Pancreas (tissue), 10 donors: ENCODE measurements at regions not wholly inside any gene's neighbourhood (a gene's known extent, or its start where the extent isn't known, plus 50 kb on each side); places are given as distances from the start of the nearest gene placed in this dataset.

Experiments used
- ATAC-seq, 4 donors: fragments of 200-7000 bp; cut with Tn5 transposase; one replicate each; pipeline versions ENCODE4 v1.8.0 to v1.9.1; 2020; ENCODE audit warnings: mild to moderate bottlenecking in 4 of 4, moderate library complexity in 4 of 4
- DNase-seq, 6 donors: peaks; one replicate each; pipeline ENCODE4 v3.0.0-alpha.2; 2020
- FAIRE-seq: peaks from 2 replicates; lab custom pipeline; 2012; peaks lifted over from hg19 to GRCh38; lab: Jason Lieb, UNC
- H3K27ac ChIP-seq, 4 donors: fragments of 200-600 bp; sonication (generic); 1 replicate in 3 of 4; 2 replicates in 1 of 4; pipeline versions ENCODE4 v1.5.0 to v1.8.0; 2020
- H3K27me3 ChIP-seq, 4 donors: fragments of 200-600 bp; one replicate each; pipeline ENCODE4 v1.8.0; 2021
- H3K36me3 ChIP-seq, 3 donors: fragments of 200-600 bp; sonication (generic) in 1 of 3; one replicate each; pipeline versions ENCODE4 v1.5.0 to v1.8.0; 2020 to 2021
- H3K4me1 ChIP-seq, 3 donors: fragments of 200-600 bp; one replicate each; pipeline ENCODE4 v1.8.0; 2021
- H3K4me3 ChIP-seq, 4 donors: fragments of 200-600 bp; sonication (generic) in 2 of 4; one replicate each; pipeline versions ENCODE4 v1.5.0 to v1.8.0; 2020 to 2021
- H3K9me3 ChIP-seq, 4 donors: fragments of 200-600 bp; one replicate each; pipeline ENCODE4 v1.8.0; 2021
- CTCF ChIP-seq, 4 donors: fragments of 200-600 bp; sonication (generic) in 3 of 4; IDR thresholded peaks; one replicate each; pipeline versions ENCODE4 v1.5.0 to v1.8.0; 2021; ENCODE audit warnings: antibody characterized with exemption in 4 of 4
- WGBS, 2 donors: extraction: QIAGEN DNeasy Blood & Tissue Kit; methylation state at CpG; one replicate each; pipeline ENCODE4 v1.1.7; 2013; 5-methylcytosine and 5-hydroxymethylcytosine counted together
- intact Hi-C, 3 donors: fragments of 100-400 bp; cut with DNase I; formaldehyde crosslinking; loops; one replicate each; pipeline versions ENCODE4 v1.11.1 to v1.14.2; 2022
- donor health status: healthy with polysubstance abuse.
- donor health status: DM: no; HTN: no; CAD: no; lungs with moderate emphysema.
- donor health status: DM: no; HTN: no; CAD: no.
- donor health status: control.
- donor health status: control.
- donor health status: Bipolar disorder and iron deficiency.
- donor health status: DM: yes; HTN: yes; CAD: no.
- donor health status: DM: no; HTN: no; CAD: no.
- donor health status: DM: no; HTN: no; CAD: no.
- donor health status: DM: yes; HTN: yes; CAD: no.

DNA sequence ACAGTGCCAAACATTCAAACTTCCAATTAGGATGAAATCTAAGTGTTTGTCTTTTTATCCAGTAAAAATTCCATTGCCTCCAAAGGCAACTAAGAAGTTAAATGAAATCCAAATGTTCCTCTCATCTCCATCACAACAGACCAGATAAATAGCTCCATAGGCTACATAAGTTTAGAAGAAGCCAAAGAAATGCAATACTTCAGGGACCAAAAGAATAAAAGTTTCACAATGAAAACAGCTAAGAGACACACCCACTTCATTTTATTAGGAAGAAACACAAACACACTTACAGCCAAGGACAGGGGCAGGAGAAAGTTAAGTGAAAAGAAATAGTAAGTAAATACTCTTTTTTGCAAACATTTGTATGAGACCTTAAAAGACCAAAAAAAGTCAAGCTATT is 88.5 kb upstream of the CCDC150 start:
- no peak for TF ChIP-seq CTCF (IDR thresholded peaks at IDR 0.05)
- no peaks in the 10 kb centered on the region for H3K27me3 ChIP-seq
- no peaks in the 10 kb centered on the region for H3K9me3 ChIP-seq
- FAIRE-seq: no peak
- H3K36me3 ChIP-seq: no peaks in the 10 kb centered on the region
- no peak for DNase-seq
- H3K4me1 ChIP-seq: no peaks in the 10 kb centered on the region
- no peak overlapping the region for H3K4me3 ChIP-seq
- intact Hi-C loops: no loop called here
- H3K27ac ChIP-seq: no peak overlapping the region
- no peak for ATAC-seq

GRCh38 chr2:196555161-196555560 is 84.4 kb upstream of the CCDC150 start:
- FAIRE-seq (no peak), DNase-seq (no peak), ATAC-seq (no peak)
- TF ChIP-seq CTCF (IDR thresholded peaks at IDR 0.05): no peak
- H3K27me3 ChIP-seq: no peaks in the 10 kb centered on the region
- H3K9me3 ChIP-seq: no peaks in the 10 kb centered on the region
- intact Hi-C loops: no loop called here
- H3K4me1 ChIP-seq: no peaks in the 10 kb centered on the region
- no peaks in the 10 kb centered on the region for H3K36me3 ChIP-seq
- WGBS, 2 donors: 83 to 87% methylated on average over 3 of the region's 3 CpGs
- H3K27ac ChIP-seq: no peak overlapping the region
- H3K4me3 ChIP-seq: no peak overlapping the region

DNA sequence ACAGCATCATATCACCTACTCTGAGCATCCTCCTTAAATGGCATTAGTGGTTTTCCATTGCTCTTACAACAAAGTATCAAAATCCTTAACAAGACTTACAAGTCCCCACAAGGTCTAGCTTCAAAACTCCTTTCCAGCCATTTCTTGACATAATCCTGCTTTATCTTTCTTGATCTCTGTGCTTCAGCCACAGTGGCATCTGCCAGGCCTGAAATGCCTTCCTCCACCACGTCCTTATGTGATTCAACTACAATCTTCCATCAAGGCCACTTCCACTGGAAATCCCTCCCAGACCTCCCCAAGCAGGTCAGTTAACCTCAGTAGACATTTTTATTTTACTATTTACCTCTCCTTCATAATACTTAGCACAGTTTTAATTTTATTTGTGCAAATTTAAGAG is 83.8 kb upstream of the CCDC150 start:
- no peaks in the 10 kb centered on the region for H3K27me3 ChIP-seq
- FAIRE-seq: no peak
- H3K36me3 ChIP-seq: no peaks in the 10 kb centered on the region
- 48 to 53% methylated on average over 1 of the region's 1 CpG for whole genome bisulfite sequencing, 2 donors
- no peaks in the 10 kb centered on the region for H3K4me1 ChIP-seq
- no peak overlapping the region for H3K4me3 ChIP-seq
- H3K9me3 ChIP-seq: no peaks in the 10 kb centered on the region
- H3K27ac ChIP-seq: no peak overlapping the region
- no peak for DNase-seq
- intact Hi-C loops: no loop called here
- no peak for ATAC-seq
- no peak for TF ChIP-seq CTCF (IDR thresholded peaks at IDR 0.05)

- Histone ChIP-seq H3K9me3 (no peaks in the 10 kb centered on the region), H3K4me1 (no peaks in the 10 kb centered on the region), H3K4me3 (no peak overlapping the region), H3K27me3 (no peaks in the 10 kb centered on the region), H3K27ac (no peak overlapping the region), H3K36me3 (no peaks in the 10 kb centered on the region)
- ATAC-seq (no peak), FAIRE-seq (no peak), DNase-seq (no peak)
- TF ChIP-seq CTCF (IDR thresholded peaks at IDR 0.05): no peak
- 74 to 77% methylated on average over 3 of the region's 3 CpGs for WGBS, 2 donors
- intact Hi-C loops: no loop called here
Measured at GRCh38 chr2:196558497-196558896, 81.0 kb upstream of the CCDC150 start.

DNA sequence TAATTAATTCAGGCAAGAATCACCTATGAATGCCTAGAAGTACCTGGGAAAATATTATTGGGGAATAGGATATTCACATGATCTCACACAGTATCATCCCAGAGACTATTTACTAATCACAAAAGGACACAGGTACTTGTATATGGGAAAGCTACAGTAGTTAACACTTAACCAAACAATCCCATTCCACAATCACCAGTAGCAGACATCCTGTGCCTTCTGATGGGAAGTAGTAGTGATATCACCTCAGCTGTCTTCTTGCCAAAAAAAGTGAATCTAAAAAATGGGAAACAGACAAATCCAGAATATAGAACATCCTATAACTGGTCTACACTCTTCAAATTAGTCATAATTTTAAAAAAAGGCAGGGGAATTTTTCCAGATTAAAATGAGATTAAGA is 75.6 kb upstream of the CCDC150 start:
- no peaks in the 10 kb centered on the region for H3K27me3 ChIP-seq
- H3K4me1 ChIP-seq: no peaks in the 10 kb centered on the region
- no peaks in the 10 kb centered on the region for H3K9me3 ChIP-seq
- ATAC-seq (no peak), DNase-seq (no peak), FAIRE-seq (no peak)
- no peak for TF ChIP-seq CTCF (IDR thresholded peaks at IDR 0.05)
- H3K4me3 ChIP-seq: no peak overlapping the region
- intact Hi-C loops: no loop called here
- no peak overlapping the region for H3K27ac ChIP-seq
- no peaks in the 10 kb centered on the region for H3K36me3 ChIP-seq
